IMR-90 (cell line): ENCODE measurements at regions not wholly inside any gene's neighbourhood (a gene's known extent, or its start where the extent isn't known, plus 50 kb on each side); places are given as distances from the start of the nearest gene placed in this dataset.

Experiments
- ATAC-seq: fragments of 200-7000 bp; cut with Tn5 transposase; 2 replicates; pipeline ENCODE4 v1.9.1; 2020; ENCODE audit warnings: low read depth, mild to moderate bottlenecking, moderate library complexity
- BruUV-seq: library from RNA; stranded (reverse); fragments of 400-500 nt; replicated peaks from 2 replicates; lab custom pipeline; 2021; lab: Mats Ljungman, UMichigan
- CTCF ChIA-PET: fragments of 300-600 bp; formaldehyde crosslinking; extraction: SDS; loops from one replicate; lab custom pipeline; 2021; ENCODE audit warnings: antibody characterized with exemption; lab: Yijun Ruan, JAX
- POLR2A ChIA-PET: fragments of 300-600 bp; sonication (Branson Sonifier 250); formaldehyde crosslinking; loops from one replicate; lab custom pipeline; 2022; ENCODE audit warnings: antibody characterized with exemption; ENCODE audit not compliant: unreplicated experiment; lab: Charles Lee
- DNase-seq: peaks from one replicate; pipeline ENCODE4 v3.0.0; 2013
- H2AFZ ChIP-seq: replicated peaks from 2 replicates; pipeline ENCODE3; 2013; ENCODE audit warnings: low read length, mild to moderate bottlenecking; ENCODE audit not compliant: poor library complexity
- H2AK5ac ChIP-seq: 2 replicates; pipeline ENCODE4 v1.6.1; 2013; ENCODE audit warnings: low read depth, low read length, inconsistent platforms
- H2AK9ac ChIP-seq: replicated peaks from 2 replicates; pipeline ENCODE3; 2013; ENCODE audit warnings: mild to moderate bottlenecking, low read depth, low read length, moderate library complexity; ENCODE audit not compliant: poor library complexity
- H2BK120ac ChIP-seq: 2 replicates; pipeline ENCODE4 v1.6.1; 2013; ENCODE audit warnings: low read depth, low read length, inconsistent platforms
- H2BK15ac ChIP-seq: 3 replicates; pipeline ENCODE4 v1.6.1; 2013; ENCODE audit warnings: low read depth, low read length, inconsistent platforms
- H2BK20ac ChIP-seq: 2 replicates; pipeline ENCODE4 v1.6.1; 2013; ENCODE audit warnings: low read depth, mild to moderate bottlenecking, inconsistent platforms, low read length, moderate library complexity
- H2BK5ac ChIP-seq: 2 replicates; pipeline ENCODE4 v1.6.1; 2013; ENCODE audit warnings: mild to moderate bottlenecking, low read depth, low read length, inconsistent platforms; ENCODE audit not compliant: poor library complexity, severe bottlenecking
- H3K14ac ChIP-seq: replicated peaks from 2 replicates; pipeline ENCODE4 v1.6.1; 2013; ENCODE audit warnings: low read depth, low read length, inconsistent platforms
- H3K18ac ChIP-seq: 2 replicates; pipeline ENCODE4 v1.6.1; 2013; ENCODE audit warnings: low read depth, low read length, control low read depth
- H3K23ac ChIP-seq: 2 replicates; pipeline ENCODE4 v1.6.1; 2013; ENCODE audit warnings: low read depth, low read length, inconsistent platforms
- H3K27ac ChIP-seq: 2 replicates; pipeline ENCODE4 v1.5.1; 2013; ENCODE audit warnings: mild to moderate bottlenecking, control low read depth, low read length; ENCODE audit not compliant: insufficient read depth
- H3K27me3 ChIP-seq: 2 replicates; pipeline ENCODE4 v1.6.1; 2013; ENCODE audit warnings: low read length; ENCODE audit not compliant: control insufficient read depth, insufficient read depth
- H3K36me3 ChIP-seq: 2 replicates; pipeline ENCODE4 v1.6.1; 2013; ENCODE audit warnings: low read length, mixed read lengths; ENCODE audit not compliant: control insufficient read depth, insufficient read depth
- H3K4ac ChIP-seq: 2 replicates; pipeline ENCODE4 v1.6.1; 2013; ENCODE audit warnings: low read depth, low read length, inconsistent platforms
- H3K4me1 ChIP-seq: 2 replicates; pipeline ENCODE4 v1.6.1; 2013; ENCODE audit warnings: low read length, mixed read lengths; ENCODE audit not compliant: control insufficient read depth, insufficient read depth
- H3K4me2 ChIP-seq: 2 replicates; pipeline ENCODE4 v1.6.1; 2013; ENCODE audit warnings: low read depth, mild to moderate bottlenecking, control low read depth, low read length, moderate library complexity
- H3K4me3 ChIP-seq: 2 replicates; pipeline ENCODE4 v1.5.1; 2013; ENCODE audit warnings: low read depth, mild to moderate bottlenecking, control low read depth, low read length, moderate library complexity; ENCODE audit not compliant: insufficient read depth
- H3K56ac ChIP-seq: 2 replicates; pipeline ENCODE4 v1.6.1; 2013; ENCODE audit warnings: low read length, inconsistent platforms; ENCODE audit not compliant: insufficient read depth; ENCODE audit errors: extremely low read depth
- H3K79me1 ChIP-seq, 2 experiments: 2 replicates each; pipeline ENCODE4 v1.6.1; 2013; ENCODE audit warnings: low read length in 2 of 2, inconsistent platforms in 1 of 2, low read depth in 1 of 2
- H3K9ac ChIP-seq: 2 replicates; pipeline ENCODE4 v1.6.1; 2013; ENCODE audit warnings: low read depth, low read length, control low read depth
- H3K9me1 ChIP-seq: 2 replicates; pipeline ENCODE4 v1.6.1; 2013; ENCODE audit warnings: low read length, inconsistent platforms; ENCODE audit not compliant: insufficient read depth
- H3K9me3 ChIP-seq: 2 replicates; pipeline ENCODE4 v1.6.1; 2013; ENCODE audit warnings: low read length; ENCODE audit not compliant: control insufficient read depth, insufficient read depth
- H4K20me1 ChIP-seq: 2 replicates; pipeline ENCODE4 v1.6.1; 2013; ENCODE audit warnings: low read length, inconsistent platforms; ENCODE audit not compliant: insufficient read depth
- H4K5ac ChIP-seq: 2 replicates; pipeline ENCODE4 v1.6.1; 2013; ENCODE audit warnings: mild to moderate bottlenecking, low read depth, low read length, control low read depth
- H4K8ac ChIP-seq, 2 experiments: 2 replicates each; pipeline ENCODE4 v1.6.1; 2013; ENCODE audit warnings: low read depth in 2 of 2, low read length in 2 of 2, control low read depth in 1 of 2, inconsistent platforms in 1 of 2
- H4K91ac ChIP-seq: 2 replicates; pipeline ENCODE4 v1.6.1; 2013; ENCODE audit warnings: low read depth, low read length, inconsistent platforms; ENCODE audit not compliant: insufficient read depth
- BHLHE40 ChIP-seq: fragments of 150-350 bp; IDR thresholded peaks from 2 replicates; pipeline ENCODE4 v1.6.1; 2016; ENCODE audit warnings: mild to moderate bottlenecking, low read depth, low read length
- CEBPB ChIP-seq: IDR thresholded peaks from 2 replicates; pipeline ENCODE4 v1.6.1; 2012; ENCODE audit warnings: low read depth, low read length, improper control_type of control experiment
- CHD1 ChIP-seq: IDR thresholded peaks from 2 replicates; pipeline ENCODE4 v1.6.1; 2012; ENCODE audit warnings: low read depth, low read length, improper control_type of control experiment
- CTCF ChIP-seq: conservative IDR thresholded peaks from 2 replicates; pipeline ENCODE4 v1.5.1; 2012; ENCODE audit warnings: mild to moderate bottlenecking, low read depth, low read length, improper control_type of control experiment
- ELK1 ChIP-seq: fragments of 150-350 bp; IDR thresholded peaks from 2 replicates; pipeline ENCODE4 v1.6.1; 2016; ENCODE audit warnings: low read depth, mild to moderate bottlenecking, low read length, moderate library complexity, borderline replicate concordance
- FOS ChIP-seq: fragments of 150-350 bp; IDR thresholded peaks from 2 replicates; pipeline ENCODE4 v1.6.1; 2016; ENCODE audit warnings: low read depth, low read length
- MAFK ChIP-seq: IDR thresholded peaks from 2 replicates; pipeline ENCODE4 v1.6.1; 2012; ENCODE audit warnings: low read depth, low read length, improper control_type of control experiment
- MAZ ChIP-seq: IDR thresholded peaks from 2 replicates; pipeline ENCODE4 v1.6.1; 2012; ENCODE audit warnings: low read depth, mild to moderate bottlenecking, low read length, improper control_type of control experiment, moderate library complexity, borderline replicate concordance
- MXI1 ChIP-seq: IDR thresholded peaks from 2 replicates; pipeline ENCODE4 v1.6.1; 2012; ENCODE audit warnings: low read depth, mild to moderate bottlenecking, low read length, moderate library complexity, borderline replicate concordance
- NFE2L2 ChIP-seq: fragments of 150-350 bp; IDR thresholded peaks from 2 replicates; pipeline ENCODE4 v1.6.1; 2016; ENCODE audit warnings: low read depth, mild to moderate bottlenecking, low read length
- POLR2A ChIP-seq: IDR thresholded peaks from 2 replicates; pipeline ENCODE4 v1.6.1; 2012; ENCODE audit warnings: mild to moderate bottlenecking, low read depth, low read length
- RAD21 ChIP-seq: IDR thresholded peaks from 2 replicates; pipeline ENCODE4 v1.6.1; 2012; ENCODE audit warnings: low read length, improper control_type of control experiment
- RCOR1 ChIP-seq: IDR thresholded peaks from 2 replicates; pipeline ENCODE4 v1.6.1; 2012; ENCODE audit warnings: mild to moderate bottlenecking, low read length, improper control_type of control experiment; ENCODE audit not compliant: insufficient replicate concordance
- RFX5 ChIP-seq: IDR thresholded peaks from 2 replicates; pipeline ENCODE4 v1.8.0; 2012; ENCODE audit warnings: low read depth, mild to moderate bottlenecking, low read length, moderate library complexity
- SMC3 ChIP-seq: fragments of 150-350 bp; IDR thresholded peaks from 2 replicates; pipeline ENCODE4 v1.6.1; 2016; ENCODE audit warnings: low read depth, mild to moderate bottlenecking, antibody characterized with exemption, low read length, moderate library complexity
- USF2 ChIP-seq: fragments of 150-350 bp; IDR thresholded peaks from 2 replicates; pipeline ENCODE4 v1.6.1; 2017; ENCODE audit warnings: mild to moderate bottlenecking, antibody characterized with exemption, low read length, low read depth
- WGBS, 2 experiments: methylation state at CpG; one replicate each; pipeline versions ENCODE4 v1.1.5 to v1.1.7; 2013; ENCODE audit warnings: missing lambda C conversion rate in 2 of 2; ENCODE audit not compliant: insufficient read length in 1 of 2; ENCODE audit errors: extremely low coverage in 2 of 2; 5-methylcytosine and 5-hydroxymethylcytosine counted together
- dilution Hi-C: fragments of 300-500 bp; cut with HindIII; formaldehyde crosslinking; loops from one replicate; pipeline ENCODE4 v1.14.3; 2018; ENCODE audit warnings: low sequenced_read_pairs; ENCODE audit not compliant: unreplicated experiment
- in situ Hi-C: fragments of 300-500 bp; cut with MboI; formaldehyde crosslinking; loops from 3 replicates; pipeline ENCODE4 v1.14.3; 2019; ENCODE audit warnings: low sequenced_read_pairs, inconsistent platforms, mixed read lengths
- intact Hi-C: fragments of 100-400 bp; cut with micrococcal nuclease; formaldehyde crosslinking; loops from 2 replicates; pipeline ENCODE4 v1.10.0; 2022

- H3K36me3 ChIP-seq = no peaks in the 10 kb centered on the region
- no peak overlapping the region for H4K8ac ChIP-seq
- ATAC-seq (no peak), DNase-seq (no peak)
- no peak overlapping the region for H2AK5ac ChIP-seq
- intact Hi-C loops (no loop called here), dilution Hi-C loops (no loop called here), in situ Hi-C loops (no loop called here)
- POLR2A ChIA-PET = no interaction called here
- no peaks in the 10 kb centered on the region for H3K9me1 ChIP-seq
- no peak overlapping the region for H3K4me3 ChIP-seq
- no peak overlapping the region for H3K9ac ChIP-seq
- H4K20me1 ChIP-seq = no peaks in the 10 kb centered on the region
- no peaks in the 10 kb centered on the region for H3K79me1 ChIP-seq
- CTCF ChIA-PET = no interaction called here
- TF ChIP-seq POLR2A = no peak
- no peak for TF ChIP-seq MXI1
- TF ChIP-seq RAD21 = no peak
- TF ChIP-seq NFE2L2 = no peak
- no peak for TF ChIP-seq CHD1
- no peak for TF ChIP-seq ELK1
- no peak for TF ChIP-seq MAFK
- no peak for TF ChIP-seq BHLHE40
- no peak for TF ChIP-seq USF2
- TF ChIP-seq RCOR1 = no peak
- TF ChIP-seq SMC3 = no peak
- no peak for TF ChIP-seq RFX5
- TF ChIP-seq FOS = no peak
- no peak for TF ChIP-seq CEBPB
- no peak for TF ChIP-seq MAZ
- no peak for TF ChIP-seq CTCF
- no peaks in the 10 kb centered on the region for H3K4me1 ChIP-seq
- H3K18ac ChIP-seq = no peak overlapping the region
- H3K4ac ChIP-seq = no peak overlapping the region
- no peak overlapping the region for H2BK15ac ChIP-seq
- WGBS, 2 experiments = 40% methylated on average over 3 of the region's 5 CpGs; no CpG with 5 or more reads in 1 of the 2 experiments
- no peaks in the 10 kb centered on the region for H3K9me3 ChIP-seq
- H2AK9ac ChIP-seq = no peak overlapping the region
- no peak overlapping the region for H2BK120ac ChIP-seq
- no peak overlapping the region for H4K91ac ChIP-seq
- no peak overlapping the region for H2BK20ac ChIP-seq
- H3K27me3 ChIP-seq = no peaks in the 10 kb centered on the region; the same call in 1 of the 2 replicates
- no peak overlapping the region for H3K27ac ChIP-seq
- no peak overlapping the region for H3K4me2 ChIP-seq
- no peak overlapping the region for H3K14ac ChIP-seq
- no peak overlapping the region for H2AFZ ChIP-seq
- no peak overlapping the region for H4K5ac ChIP-seq
- no peak overlapping the region for H3K23ac ChIP-seq
- BruUV-seq = no TSS peak
- no peak overlapping the region for H3K56ac ChIP-seq
- no peak overlapping the region for H2BK5ac ChIP-seq
Observed at GRCh38 chrX:44451056-44451455, 91.6 kb downstream of the FUNDC1 start.
